Smooth muscle cell (in vitro differentiated cells): ENCODE measurements at regions not wholly inside any gene's neighbourhood (a gene's known extent, or its start where the extent isn't known, plus 50 kb on each side); places are given as distances from the start of the nearest gene placed in this dataset.
"Not testable (repeated sequence)": the region's sequence is repeated elsewhere in the genome, so short reads cannot be mapped to it uniquely, and the experiment has no call there.

Experiments
- DNase-seq: peaks from one replicate; lab custom pipeline; 2025; ENCODE audit not compliant: unreplicated experiment; lab: John Stamatoyannopoulos, UW
- H2AFZ ChIP-seq: fragments of 200-600 bp; sonication (generic); 2 replicates; pipeline ENCODE4 v1.6.0; 2016; ENCODE audit warnings: antibody characterized with exemption, low read depth, mild to moderate bottlenecking
- H3F3A ChIP-seq: fragments of 200-600 bp; sonication (generic); 2 replicates; pipeline ENCODE4 v1.6.0; 2017; ENCODE audit warnings: antibody characterized with exemption, low read depth
- H3K27ac ChIP-seq: fragments of 200-600 bp; sonication (generic); 2 replicates; pipeline ENCODE4 v1.5.1; 2016; ENCODE audit warnings: low read depth, mild to moderate bottlenecking
- H3K27me3 ChIP-seq: fragments of 200-600 bp; sonication (generic); 2 replicates; pipeline ENCODE4 v1.6.1; 2016; ENCODE audit warnings: low read depth, mild to moderate bottlenecking
- H3K36me3 ChIP-seq: fragments of 200-600 bp; sonication (generic); 2 replicates; pipeline ENCODE4 v1.5.1; 2016; ENCODE audit warnings: low read depth
- H3K4me1 ChIP-seq: fragments of 200-600 bp; sonication (generic); 2 replicates; pipeline ENCODE4 v1.5.1; 2016; ENCODE audit warnings: low read depth
- H3K4me2 ChIP-seq: fragments of 200-600 bp; sonication (generic); 2 replicates; pipeline ENCODE4 v1.6.0; 2016; ENCODE audit warnings: mild to moderate bottlenecking
- H3K4me3 ChIP-seq: fragments of 200-600 bp; sonication (generic); 2 replicates; pipeline ENCODE4 v1.5.1; 2016; ENCODE audit warnings: mild to moderate bottlenecking
- H3K79me2 ChIP-seq: fragments of 200-600 bp; sonication (generic); 2 replicates; pipeline ENCODE4 v1.6.0; 2016; ENCODE audit warnings: low read depth, mild to moderate bottlenecking
- H3K9ac ChIP-seq: fragments of 200-600 bp; sonication (generic); 2 replicates; pipeline ENCODE4 v1.6.0; 2016; ENCODE audit warnings: low read depth
- H3K9me3 ChIP-seq: fragments of 200-600 bp; sonication (generic); replicated peaks from 2 replicates; pipeline ENCODE4 v1.5.1; 2016; ENCODE audit warnings: low read depth
- H4K20me1 ChIP-seq: fragments of 200-600 bp; sonication (generic); 2 replicates; pipeline ENCODE4 v1.6.0; 2016; ENCODE audit warnings: low read depth
- CTCF ChIP-seq: fragments of 200-600 bp; sonication (generic); IDR thresholded peaks from 2 replicates; pipeline ENCODE4 v1.5.1; 2017; ENCODE audit warnings: borderline replicate concordance, mild to moderate bottlenecking, antibody characterized with exemption; ENCODE audit not compliant: insufficient read depth, poor library complexity, severe bottlenecking
- WGBS: methylation state at CpG from one replicate; pipeline ENCODE4 v1.1.7; 2016; ENCODE audit warnings: low lambda C conversion rate; 5-methylcytosine and 5-hydroxymethylcytosine counted together

DNA sequence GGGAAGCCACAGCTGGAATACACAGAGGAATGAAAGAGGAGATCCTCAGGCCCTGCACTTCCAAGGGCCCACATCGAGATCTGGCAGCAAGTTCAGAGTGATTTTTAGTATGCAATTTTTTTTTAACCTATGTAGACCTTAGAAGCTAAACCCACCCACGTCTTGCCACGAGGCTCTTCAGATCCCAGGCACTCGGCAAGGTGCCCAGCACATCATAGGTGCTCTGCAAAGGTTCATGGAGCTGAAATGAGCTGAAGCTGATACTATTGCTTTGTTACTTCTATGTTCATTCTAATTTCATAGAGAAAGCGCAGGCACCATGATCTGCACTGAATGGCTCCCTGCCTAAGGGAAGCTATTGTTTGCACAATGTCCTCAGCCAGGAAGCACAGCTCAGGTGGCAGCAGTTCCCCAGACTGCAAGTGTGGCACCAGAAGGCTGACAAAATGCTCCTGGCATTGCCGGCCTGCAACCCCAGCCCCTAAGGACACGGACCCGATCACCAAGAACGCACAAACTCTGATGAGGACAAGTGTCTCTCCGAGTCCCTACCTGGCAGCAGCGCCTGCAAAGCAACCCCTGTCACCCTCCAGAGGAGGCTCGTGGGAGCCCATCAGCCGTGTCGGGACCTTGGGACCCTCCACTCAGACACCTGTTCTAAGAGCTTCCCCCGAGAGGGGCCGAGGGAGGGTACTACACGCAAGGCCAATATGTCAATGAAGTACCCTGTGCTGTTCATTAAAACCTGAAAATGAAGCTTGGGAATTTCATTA, 264.2 kb downstream of the NPHP4 start:
- 90% methylated on average over 17 of the region's 17 CpGs for WGBS
- H3K79me2 ChIP-seq = no peaks in the 10 kb centered on the region
- no peaks in the 10 kb centered on the region for H3K27me3 ChIP-seq
- H3F3A ChIP-seq = no peaks in the 10 kb centered on the region
- TF ChIP-seq CTCF = no peak
- H2AFZ ChIP-seq = no peak overlapping the region
- no peaks in the 10 kb centered on the region for H4K20me1 ChIP-seq
- DNase-seq = no peak
- H3K27ac ChIP-seq = no peak overlapping the region
- H3K36me3 ChIP-seq = no peaks in the 10 kb centered on the region
- no peak overlapping the region for H3K4me2 ChIP-seq
- no peaks in the 10 kb centered on the region for H3K9me3 ChIP-seq
- peaks cover 5% of the 10 kb centered on the region for H3K4me1 ChIP-seq
- H3K9ac ChIP-seq = no peak overlapping the region
- H3K4me3 ChIP-seq = no peak overlapping the region

DNA sequence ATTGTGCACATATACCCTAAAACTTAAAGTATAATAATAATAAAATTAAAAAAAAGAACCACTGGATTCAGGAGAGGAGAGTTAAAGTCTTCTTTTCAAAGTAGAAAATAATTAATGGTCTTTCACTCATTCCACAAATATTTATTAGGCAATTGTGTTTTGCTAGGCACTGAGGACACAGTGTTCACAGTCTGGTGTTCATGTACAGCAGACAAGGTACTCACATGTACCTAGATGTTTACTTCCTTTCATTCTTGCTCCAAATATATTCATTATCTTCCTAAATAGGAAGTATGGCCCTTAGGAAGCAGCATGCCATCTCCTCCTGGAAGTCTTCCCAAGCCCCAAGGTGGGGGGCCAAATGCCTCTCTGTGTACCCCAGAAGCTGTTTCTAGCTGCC, 265.0 kb downstream of the NPHP4 start:
- Histone ChIP-seq H4K20me1 (no peaks in the 10 kb centered on the region), H3F3A (no peaks in the 10 kb centered on the region), H3K4me1 (peaks cover 5% of the 10 kb centered on the region), H2AFZ (no peak overlapping the region), H3K27ac (no peak overlapping the region), H3K36me3 (no peaks in the 10 kb centered on the region), H3K4me2 (no peak overlapping the region), H3K27me3 (no peaks in the 10 kb centered on the region), H3K79me2 (no peaks in the 10 kb centered on the region), H3K9me3 (no peaks in the 10 kb centered on the region), H3K4me3 (no peak overlapping the region), H3K9ac (no peak overlapping the region)
- no peak for TF ChIP-seq CTCF
- no peak for DNase-seq

GRCh38 chr1:5726586-5727184, 265.5 kb downstream of the NPHP4 start:
- not testable (repeated sequence) for H2AFZ ChIP-seq, DNase-seq, H3K36me3 ChIP-seq, H3K4me3 ChIP-seq, H4K20me1 ChIP-seq, H3K27ac ChIP-seq, H3K9me3 ChIP-seq, H3K79me2 ChIP-seq, H3K4me1 ChIP-seq, H3K27me3 ChIP-seq, H3K4me2 ChIP-seq, H3K9ac ChIP-seq, H3F3A ChIP-seq
- 81% methylated on average over 12 of the region's 13 CpGs for WGBS

DNA sequence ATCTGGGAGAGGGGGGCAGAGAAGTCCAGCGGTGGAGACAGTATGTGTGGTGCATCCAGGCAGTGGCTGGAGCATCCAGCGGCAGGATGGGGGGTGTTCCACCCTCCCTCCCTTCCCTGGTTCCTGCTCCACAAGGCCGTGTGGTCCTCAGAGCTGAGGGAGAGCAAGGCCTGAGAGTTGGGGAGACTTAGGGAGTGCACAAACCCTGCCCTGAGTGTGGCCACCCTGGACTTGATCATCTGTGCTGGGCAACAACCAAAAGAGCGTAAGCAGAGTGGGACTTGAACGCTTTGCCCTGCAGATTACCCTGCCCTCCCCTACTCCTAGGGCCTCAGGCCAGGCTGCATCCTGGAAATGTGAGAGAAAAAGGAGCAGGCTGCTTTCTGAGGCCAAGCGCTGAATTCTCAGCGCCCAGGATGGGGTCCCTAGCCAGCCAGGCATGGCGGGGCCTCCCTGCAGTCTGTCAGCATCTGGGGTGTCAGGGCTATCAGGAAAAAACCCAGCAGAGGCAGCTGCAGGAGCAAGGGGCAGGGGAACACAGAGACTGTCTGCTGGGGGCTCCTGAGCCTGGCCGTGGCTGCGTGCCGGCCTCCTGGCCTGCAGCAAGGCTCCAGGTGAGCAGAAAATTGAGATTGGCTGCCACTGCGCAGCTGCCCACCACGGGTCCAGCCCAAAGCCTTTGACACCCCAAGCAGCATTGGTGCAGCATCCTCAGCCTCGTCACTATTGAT, 266.2 kb downstream of the NPHP4 start:
- no peak overlapping the region for H3K27ac ChIP-seq
- H3K4me2 ChIP-seq = no peak overlapping the region
- no peaks in the 10 kb centered on the region for H4K20me1 ChIP-seq
- no peaks in the 10 kb centered on the region for H3K79me2 ChIP-seq
- H3K27me3 ChIP-seq = no peaks in the 10 kb centered on the region
- H2AFZ ChIP-seq = no peak overlapping the region
- H3K4me1 ChIP-seq = peaks cover 5% of the 10 kb centered on the region
- no peak for DNase-seq
- WGBS = 90% methylated on average over 14 of the region's 14 CpGs
- no peaks in the 10 kb centered on the region for H3K36me3 ChIP-seq
- no peak overlapping the region for H3K4me3 ChIP-seq
- no peaks in the 10 kb centered on the region for H3K9me3 ChIP-seq
- TF ChIP-seq CTCF = no peak
- H3F3A ChIP-seq = no peaks in the 10 kb centered on the region
- H3K9ac ChIP-seq = no peak overlapping the region
